ENCODE measurements at regions not wholly inside any gene's neighbourhood (a gene's known extent, or its start where the extent isn't known, plus 50 kb on each side); places are given as distances from the start of the nearest gene placed in this dataset.

DNA sequence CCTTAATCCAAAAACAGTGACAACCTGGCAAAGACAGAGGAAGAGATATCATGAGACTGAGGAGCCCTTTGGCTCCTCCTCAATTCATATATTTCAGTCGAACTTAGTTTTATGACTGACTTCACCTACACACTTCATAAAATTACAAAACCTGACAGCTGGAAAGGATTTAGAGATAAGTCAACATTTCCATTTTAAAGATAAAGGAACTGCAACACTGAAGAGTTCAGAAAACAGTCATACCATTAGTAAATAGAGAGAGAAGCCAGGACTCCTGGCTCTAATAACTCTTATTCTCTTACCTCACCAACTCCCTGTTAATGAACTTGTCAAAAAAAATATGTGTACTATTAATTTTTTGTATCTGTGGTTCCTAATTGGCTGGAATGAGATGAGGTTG lies 141.0 kb upstream of the COL1A2 start:
- Histone ChIP-seq H3K27ac (replicated peaks) (no peak overlapping the region), H3K4me3 (replicated peaks; ENCODE audit: insufficient read depth, low read length) (no peak overlapping the region), H3K27me3 (ENCODE audit: insufficient read depth, poor library complexity, severe bottlenecking) (no peaks in the 10 kb centered on the region)
- TF ChIP-seq, protein P1, sequence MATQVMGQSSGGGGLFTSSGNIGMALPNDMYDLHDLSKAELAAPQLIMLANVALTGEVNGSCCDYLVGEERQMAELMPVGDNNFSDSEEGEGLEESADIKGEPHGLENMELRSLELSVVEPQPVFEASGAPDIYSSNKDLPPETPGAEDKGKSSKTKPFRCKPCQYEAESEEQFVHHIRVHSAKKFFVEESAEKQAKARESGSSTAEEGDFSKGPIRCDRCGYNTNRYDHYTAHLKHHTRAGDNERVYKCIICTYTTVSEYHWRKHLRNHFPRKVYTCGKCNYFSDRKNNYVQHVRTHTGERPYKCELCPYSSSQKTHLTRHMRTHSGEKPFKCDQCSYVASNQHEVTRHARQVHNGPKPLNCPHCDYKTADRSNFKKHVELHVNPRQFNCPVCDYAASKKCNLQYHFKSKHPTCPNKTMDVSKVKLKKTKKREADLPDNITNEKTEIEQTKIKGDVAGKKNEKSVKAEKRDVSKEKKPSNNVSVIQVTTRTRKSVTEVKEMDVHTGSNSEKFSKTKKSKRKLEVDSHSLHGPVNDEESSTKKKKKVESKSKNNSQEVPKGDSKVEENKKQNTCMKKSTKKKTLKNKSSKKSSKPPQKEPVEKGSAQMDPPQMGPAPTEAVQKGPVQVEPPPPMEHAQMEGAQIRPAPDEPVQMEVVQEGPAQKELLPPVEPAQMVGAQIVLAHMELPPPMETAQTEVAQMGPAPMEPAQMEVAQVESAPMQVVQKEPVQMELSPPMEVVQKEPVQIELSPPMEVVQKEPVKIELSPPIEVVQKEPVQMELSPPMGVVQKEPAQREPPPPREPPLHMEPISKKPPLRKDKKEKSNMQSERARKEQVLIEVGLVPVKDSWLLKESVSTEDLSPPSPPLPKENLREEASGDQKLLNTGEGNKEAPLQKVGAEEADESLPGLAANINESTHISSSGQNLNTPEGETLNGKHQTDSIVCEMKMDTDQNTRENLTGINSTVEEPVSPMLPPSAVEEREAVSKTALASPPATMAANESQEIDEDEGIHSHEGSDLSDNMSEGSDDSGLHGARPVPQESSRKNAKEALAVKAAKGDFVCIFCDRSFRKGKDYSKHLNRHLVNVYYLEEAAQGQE (IDR thresholded peaks at IDR 0.05; ENCODE audit: insufficient replicate concordance, low read depth): no peak
- TF ChIP-seq, protein P2, sequence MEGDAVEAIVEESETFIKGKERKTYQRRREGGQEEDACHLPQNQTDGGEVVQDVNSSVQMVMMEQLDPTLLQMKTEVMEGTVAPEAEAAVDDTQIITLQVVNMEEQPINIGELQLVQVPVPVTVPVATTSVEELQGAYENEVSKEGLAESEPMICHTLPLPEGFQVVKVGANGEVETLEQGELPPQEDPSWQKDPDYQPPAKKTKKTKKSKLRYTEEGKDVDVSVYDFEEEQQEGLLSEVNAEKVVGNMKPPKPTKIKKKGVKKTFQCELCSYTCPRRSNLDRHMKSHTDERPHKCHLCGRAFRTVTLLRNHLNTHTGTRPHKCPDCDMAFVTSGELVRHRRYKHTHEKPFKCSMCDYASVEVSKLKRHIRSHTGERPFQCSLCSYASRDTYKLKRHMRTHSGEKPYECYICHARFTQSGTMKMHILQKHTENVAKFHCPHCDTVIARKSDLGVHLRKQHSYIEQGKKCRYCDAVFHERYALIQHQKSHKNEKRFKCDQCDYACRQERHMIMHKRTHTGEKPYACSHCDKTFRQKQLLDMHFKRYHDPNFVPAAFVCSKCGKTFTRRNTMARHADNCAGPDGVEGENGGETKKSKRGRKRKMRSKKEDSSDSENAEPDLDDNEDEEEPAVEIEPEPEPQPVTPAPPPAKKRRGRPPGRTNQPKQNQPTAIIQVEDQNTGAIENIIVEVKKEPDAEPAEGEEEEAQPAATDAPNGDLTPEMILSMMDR (IDR thresholded peaks at IDR 0.05; ENCODE audit: insufficient read depth, low read length): no peak
- TF ChIP-seq SPI1 (IDR thresholded peaks at IDR 0.05; ENCODE audit: borderline replicate concordance, low read depth) (no peak), POLR2AphosphoS5 (IDR thresholded peaks at IDR 0.05; ENCODE audit: low read depth) (no peak), GABPA (IDR thresholded peaks at IDR 0.05; ENCODE audit: low read depth) (no peak)
- DNase-seq (ENCODE audit: low read depth in 1 of 2, low spot score in 1 of 2): no peak

DNA sequence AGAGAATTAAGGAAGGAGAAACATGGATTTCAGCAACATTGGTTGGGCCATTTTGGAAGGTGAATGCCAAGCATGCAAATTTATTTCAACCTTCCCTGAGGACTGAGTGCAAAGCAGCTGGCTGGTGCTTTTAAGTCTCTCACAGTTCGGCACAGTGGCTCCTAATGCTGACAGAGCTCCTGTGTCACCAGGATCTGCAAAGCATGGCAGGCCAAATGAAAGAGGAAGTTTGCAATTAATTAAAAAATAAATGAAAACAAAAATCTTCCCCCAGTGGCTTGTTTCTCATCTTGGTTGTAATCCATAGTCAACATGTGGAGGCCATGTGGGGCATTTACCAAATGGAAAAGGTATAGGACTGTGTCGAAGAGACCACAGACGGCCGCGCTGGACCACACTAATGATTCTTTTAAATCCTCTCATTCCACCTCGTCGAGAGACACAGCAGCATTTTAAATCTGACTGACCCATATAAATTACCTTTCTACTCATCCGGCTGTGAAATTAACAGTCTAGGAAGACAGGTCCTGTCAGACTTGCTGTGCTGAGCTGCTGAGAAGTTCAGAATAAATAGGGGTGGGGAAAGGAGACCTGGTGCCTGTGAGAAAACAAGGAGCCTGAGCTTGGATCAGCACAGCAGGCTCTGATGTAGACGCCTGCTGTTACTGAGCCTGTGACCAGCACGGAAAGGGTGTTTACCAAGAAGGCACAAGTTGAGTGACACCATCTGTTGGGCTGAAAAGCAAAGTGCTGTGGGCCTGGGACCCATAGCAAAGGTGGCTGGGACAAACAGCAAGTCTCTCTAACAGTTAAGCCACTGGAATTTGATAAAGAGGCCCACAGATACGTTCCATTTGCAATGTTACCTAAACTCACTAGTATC lies 136.0 kb upstream of the COL1A2 start:
- TF ChIP-seq SPI1 (IDR thresholded peaks at IDR 0.05; ENCODE audit: borderline replicate concordance, low read depth) (no peak), POLR2AphosphoS5 (IDR thresholded peaks at IDR 0.05; ENCODE audit: low read depth) (no peak), GABPA (IDR thresholded peaks at IDR 0.05; ENCODE audit: low read depth) (no peak)
- TF ChIP-seq, protein P2 (IDR thresholded peaks at IDR 0.05; ENCODE audit: insufficient read depth, low read length): no peak
- TF ChIP-seq, protein P1 (IDR thresholded peaks at IDR 0.05; ENCODE audit: insufficient replicate concordance, low read depth): no peak
- Histone ChIP-seq H3K27ac (replicated peaks) (no peak overlapping the region), H3K27me3 (ENCODE audit: insufficient read depth, poor library complexity, severe bottlenecking) (peaks cover 3% of the 10 kb centered on the region), H3K4me3 (replicated peaks; ENCODE audit: insufficient read depth, low read length) (no peak overlapping the region)
- no peak for DNase-seq (ENCODE audit: low read depth in 1 of 2, low spot score in 1 of 2)

DNA sequence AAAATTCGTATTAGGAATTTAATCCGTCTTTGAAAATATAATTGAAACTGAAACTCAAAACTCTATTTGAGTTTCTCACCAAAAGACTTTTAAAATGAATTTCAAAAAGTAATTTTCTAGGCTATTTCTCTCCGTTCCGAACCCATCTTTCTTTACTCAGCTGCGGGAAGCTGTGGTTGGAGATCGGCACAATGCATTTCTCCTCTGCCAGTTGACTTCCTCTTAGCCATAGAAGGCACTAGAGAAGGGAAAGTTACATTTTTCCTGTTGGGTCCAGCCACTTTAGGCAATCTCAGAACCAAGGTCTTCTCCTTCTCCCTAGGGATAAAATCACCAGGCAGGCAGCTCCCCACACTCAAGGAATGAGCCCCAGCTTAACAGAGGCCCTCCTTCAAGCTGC lies 133.6 kb upstream of the COL1A2 start:
- Histone ChIP-seq H3K27me3 (ENCODE audit: insufficient read depth, poor library complexity, severe bottlenecking) (peaks cover 3% of the 10 kb centered on the region), H3K27ac (replicated peaks) (no peak overlapping the region), H3K4me3 (replicated peaks; ENCODE audit: insufficient read depth, low read length) (no peak overlapping the region)
- TF ChIP-seq SPI1 (IDR thresholded peaks at IDR 0.05; ENCODE audit: borderline replicate concordance, low read depth) (peak; percentile 51; the same call in 1 of the 2 replicates), POLR2AphosphoS5 (IDR thresholded peaks at IDR 0.05; ENCODE audit: low read depth) (no peak)
- no peak for DNase-seq (ENCODE audit: low read depth in 1 of 2, low spot score in 1 of 2)

DNA sequence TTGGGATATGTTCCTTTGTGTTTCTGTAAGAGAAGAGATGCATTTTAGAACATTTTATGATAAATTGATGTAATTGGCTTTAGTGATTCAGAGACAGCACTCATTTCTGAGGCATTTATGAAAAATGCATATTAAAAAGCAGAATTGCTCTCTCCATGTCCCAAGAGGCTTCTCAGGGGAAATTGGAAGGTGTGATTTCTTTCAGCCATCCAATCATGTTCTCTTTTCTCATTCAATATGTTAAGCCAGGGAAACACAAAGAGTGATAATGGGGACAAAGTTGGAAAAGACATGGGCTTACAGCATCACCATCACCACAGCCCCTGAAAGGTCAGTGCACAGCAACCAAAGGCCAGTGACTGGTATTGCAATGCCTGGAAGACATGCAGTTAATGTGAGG lies 129.9 kb upstream of the COL1A2 start:
- DNase-seq (ENCODE audit: low read depth in 1 of 2, low spot score in 1 of 2): no peak
- H3K27ac ChIP-seq (replicated peaks): no peak overlapping the region
- H3K4me3 ChIP-seq (replicated peaks; ENCODE audit: insufficient read depth, low read length): no peak overlapping the region
- H3K27me3 ChIP-seq (ENCODE audit: insufficient read depth, poor library complexity, severe bottlenecking): peaks cover 3% of the 10 kb centered on the region
- no peak for TF ChIP-seq SPI1 (IDR thresholded peaks at IDR 0.05; ENCODE audit: borderline replicate concordance, low read depth)
- TF ChIP-seq, protein P2 (IDR thresholded peaks at IDR 0.05; ENCODE audit: insufficient read depth, low read length): no peak
